ENCODE measurements at regions not wholly inside any gene's neighbourhood (a gene's known extent, or its start where the extent isn't known, plus 50 kb on each side); places are given as distances from the start of the nearest gene placed in this dataset.

GRCh38 chr2:208945719-208946256 is 478.1 kb upstream of the MAP2 start:
- TF ChIP-seq, protein P1, sequence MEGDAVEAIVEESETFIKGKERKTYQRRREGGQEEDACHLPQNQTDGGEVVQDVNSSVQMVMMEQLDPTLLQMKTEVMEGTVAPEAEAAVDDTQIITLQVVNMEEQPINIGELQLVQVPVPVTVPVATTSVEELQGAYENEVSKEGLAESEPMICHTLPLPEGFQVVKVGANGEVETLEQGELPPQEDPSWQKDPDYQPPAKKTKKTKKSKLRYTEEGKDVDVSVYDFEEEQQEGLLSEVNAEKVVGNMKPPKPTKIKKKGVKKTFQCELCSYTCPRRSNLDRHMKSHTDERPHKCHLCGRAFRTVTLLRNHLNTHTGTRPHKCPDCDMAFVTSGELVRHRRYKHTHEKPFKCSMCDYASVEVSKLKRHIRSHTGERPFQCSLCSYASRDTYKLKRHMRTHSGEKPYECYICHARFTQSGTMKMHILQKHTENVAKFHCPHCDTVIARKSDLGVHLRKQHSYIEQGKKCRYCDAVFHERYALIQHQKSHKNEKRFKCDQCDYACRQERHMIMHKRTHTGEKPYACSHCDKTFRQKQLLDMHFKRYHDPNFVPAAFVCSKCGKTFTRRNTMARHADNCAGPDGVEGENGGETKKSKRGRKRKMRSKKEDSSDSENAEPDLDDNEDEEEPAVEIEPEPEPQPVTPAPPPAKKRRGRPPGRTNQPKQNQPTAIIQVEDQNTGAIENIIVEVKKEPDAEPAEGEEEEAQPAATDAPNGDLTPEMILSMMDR (IDR thresholded peaks at IDR 0.05; ENCODE audit: insufficient read depth, low read depth, low read length, missing control alignments), result no peak
- DNase-seq (ENCODE audit: low read depth), result no peak
- H3K4me3 ChIP-seq (ENCODE audit: low read depth, low read length), result no peak overlapping the region

GRCh38 chr2:208948073-208948472 is 475.8 kb upstream of the MAP2 start:
- no peak for DNase-seq (ENCODE audit: low read depth)
- TF ChIP-seq, protein P1 (IDR thresholded peaks at IDR 0.05; ENCODE audit: insufficient read depth, low read depth, low read length, missing control alignments), result no peak

GRCh38 chr2:208970070-208970469 is 453.8 kb upstream of the MAP2 start:
- TF ChIP-seq, protein P1 (IDR thresholded peaks at IDR 0.05; ENCODE audit: insufficient read depth, low read depth, low read length, missing control alignments), result no peak
- H3K4me3 ChIP-seq (ENCODE audit: low read depth, low read length), result no peak overlapping the region
- no peak for DNase-seq (ENCODE audit: low read depth)

More at GRCh38 chr2:208948073-208948472, 475.8 kb upstream of the MAP2 start:
- H3K4me3 ChIP-seq (ENCODE audit: low read depth, low read length), result no peak overlapping the region

DNA sequence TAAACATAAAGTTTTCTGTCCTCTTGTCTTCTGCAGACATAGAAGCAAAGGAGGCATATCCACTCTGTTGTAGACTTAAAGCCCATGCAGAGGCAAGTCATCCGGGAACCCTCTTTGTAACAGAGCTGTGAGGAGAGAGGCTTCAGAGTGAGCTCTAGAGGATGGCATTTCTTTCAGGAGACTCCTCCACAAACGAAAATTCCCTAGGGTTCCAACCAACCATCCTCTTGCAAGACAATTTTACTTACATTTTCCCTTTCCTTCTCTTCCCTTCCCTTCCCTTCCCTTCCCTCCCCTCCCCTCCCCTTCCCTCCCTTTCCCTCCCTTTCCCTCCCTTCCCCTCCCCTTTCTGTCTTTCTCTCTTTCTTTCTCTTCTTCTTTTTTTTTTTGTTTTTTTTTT is 446.3 kb upstream of the MAP2 start:
- DNase-seq (ENCODE audit: low read depth), result no peak
- TF ChIP-seq, protein P1 (IDR thresholded peaks at IDR 0.05; ENCODE audit: insufficient read depth, low read depth, low read length, missing control alignments), result no peak
- H3K4me3 ChIP-seq (ENCODE audit: low read depth, low read length), result no peak overlapping the region

DNA sequence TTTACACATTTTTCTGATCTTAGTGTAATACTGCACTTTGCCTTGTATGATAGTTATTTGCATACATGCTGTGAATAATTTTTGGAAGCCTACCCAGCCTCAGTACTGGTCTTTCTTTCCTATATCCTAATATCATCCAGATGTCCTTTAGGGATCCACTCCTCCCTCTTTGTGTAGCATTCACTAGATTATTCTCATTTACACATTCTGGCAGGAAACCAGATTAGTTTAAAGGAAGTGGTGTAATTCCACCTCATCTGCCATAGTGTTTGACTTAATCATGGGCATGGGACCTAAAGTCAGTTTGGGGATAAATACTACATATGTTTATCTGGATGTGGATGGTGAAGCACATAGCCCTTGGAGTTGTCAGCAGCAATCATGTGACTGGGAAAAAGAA is 444.9 kb upstream of the MAP2 start:
- TF ChIP-seq, protein P1 (IDR thresholded peaks at IDR 0.05; ENCODE audit: insufficient read depth, low read depth, low read length, missing control alignments), result no peak
- H3K4me3 ChIP-seq (ENCODE audit: low read depth, low read length), result no peak overlapping the region
- no peak for DNase-seq (ENCODE audit: low read depth)

DNA sequence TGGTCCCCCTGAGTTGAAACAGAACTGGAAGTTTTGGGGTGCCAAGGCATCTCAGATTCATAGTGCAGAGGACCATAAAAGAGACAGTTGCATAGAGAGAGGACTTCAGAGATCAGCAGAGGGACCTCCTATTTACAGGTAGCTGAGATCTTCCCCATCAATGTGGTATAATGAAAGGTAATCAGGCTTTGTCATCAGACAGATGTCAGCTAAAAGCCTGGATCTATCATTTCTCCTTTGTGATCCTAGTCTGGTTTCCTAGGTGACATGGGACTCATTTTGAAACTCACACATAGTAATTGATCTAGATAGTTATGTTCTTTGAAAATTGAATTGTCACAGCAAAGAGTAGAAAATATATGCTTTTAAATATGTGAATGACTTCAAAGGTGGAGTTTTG is 443.5 kb upstream of the MAP2 start:
- no peak for DNase-seq (ENCODE audit: low read depth)
- H3K4me3 ChIP-seq (ENCODE audit: low read depth, low read length), result no peak overlapping the region

More for the DNA sequence above, 443.5 kb upstream of the MAP2 start:
- TF ChIP-seq, protein P1 (IDR thresholded peaks at IDR 0.05; ENCODE audit: insufficient read depth, low read depth, low read length, missing control alignments), result no peak

Data from GM12865 (cell line).